PC-9 (cell line): ENCODE measurements at regions not wholly inside any gene's neighbourhood (a gene's known extent, or its start where the extent isn't known, plus 50 kb on each side); places are given as distances from the start of the nearest gene placed in this dataset.
A peak's percentile ranks its signal among the peaks of the same experiment; 100 is the strongest.

Experiments
- BruUV-seq: library from RNA; stranded (reverse); fragments of 400-500 nt; replicated peaks from 2 replicates; lab custom pipeline; 2021; lab: Mats Ljungman, UMichigan
- CTCF ChIA-PET: fragments of 300-600 bp; sonication (Branson Sonifier 250); formaldehyde crosslinking; loops from one replicate; lab custom pipeline; 2022; ENCODE audit warnings: antibody characterized with exemption; lab: Charles Lee
- POLR2A ChIA-PET: fragments of 300-600 bp; sonication (Branson Sonifier 250); formaldehyde crosslinking; loops from one replicate; lab custom pipeline; 2022; ENCODE audit warnings: antibody characterized with exemption; ENCODE audit not compliant: unreplicated experiment; lab: Charles Lee
- DNase-seq, 2 experiments: peaks; one replicate each; pipeline versions ENCODE4 v3.0.0 to v3.0.0-alpha.2; 2015 to 2022; ENCODE audit warnings: mixed read lengths in 1 of 2
- H2AFZ ChIP-seq: fragments of 200-600 bp; sonication (generic); 2 replicates; pipeline ENCODE4 v1.8.1; 2017; ENCODE audit warnings: antibody characterized with exemption
- H3F3A ChIP-seq: fragments of 200-600 bp; sonication (generic); 2 replicates; pipeline ENCODE4 v1.8.1; 2017; ENCODE audit warnings: antibody characterized with exemption, mild to moderate bottlenecking, low read depth; ENCODE audit not compliant: insufficient read depth
- H3K27ac ChIP-seq: fragments of 200-600 bp; sonication (generic); 2 replicates; pipeline ENCODE4 v1.6.1; 2016; ENCODE audit warnings: mixed run types
- H3K27me3 ChIP-seq: fragments of 200-600 bp; sonication (generic); 2 replicates; pipeline ENCODE4 v1.6.1; 2016; ENCODE audit warnings: low read depth, mixed run types; ENCODE audit not compliant: insufficient read depth
- H3K36me3 ChIP-seq: fragments of 200-600 bp; sonication (generic); 2 replicates; pipeline ENCODE4 v1.6.1; 2016; ENCODE audit warnings: low read depth, mixed run types
- H3K4me1 ChIP-seq: fragments of 200-600 bp; sonication (generic); replicated peaks from 2 replicates; pipeline ENCODE4 v1.6.1; 2016; ENCODE audit warnings: mixed run types; ENCODE audit not compliant: insufficient read depth
- H3K4me2 ChIP-seq: fragments of 200-600 bp; sonication (generic); 2 replicates; pipeline ENCODE4 v1.6.1; 2017; ENCODE audit warnings: mixed run types
- H3K4me3 ChIP-seq: fragments of 200-600 bp; sonication (generic); 2 replicates; pipeline ENCODE4 v1.6.1; 2016; ENCODE audit warnings: mixed run types
- H3K79me2 ChIP-seq: fragments of 200-600 bp; sonication (generic); 2 replicates; pipeline ENCODE4 v1.6.1; 2017; ENCODE audit warnings: low read depth, mixed run types
- H3K9me2 ChIP-seq: fragments of 200-600 bp; sonication (generic); 2 replicates; pipeline ENCODE4 v1.8.1; 2017; ENCODE audit warnings: mild to moderate bottlenecking; ENCODE audit not compliant: insufficient read depth
- H3K9me3 ChIP-seq: fragments of 200-600 bp; sonication (generic); 2 replicates; pipeline ENCODE4 v1.8.1; 2016; ENCODE audit warnings: low read depth; ENCODE audit not compliant: insufficient read depth
- H4K20me1 ChIP-seq: fragments of 200-600 bp; sonication (generic); 2 replicates; pipeline ENCODE4 v1.8.1; 2017; ENCODE audit not compliant: insufficient read depth
- EZH2 ChIP-seq: fragments of 200-600 bp; sonication (generic); IDR thresholded peaks from 2 replicates; pipeline ENCODE4 v1.8.0; 2017; ENCODE audit warnings: antibody characterized with exemption, low read depth
- intact Hi-C: fragments of 100-400 bp; cut with micrococcal nuclease; formaldehyde crosslinking; loops from one replicate; pipeline ENCODE4 v1.10.0; 2022; ENCODE audit not compliant: unreplicated experiment
- TF ChIP-seq, protein P1 (sequence below): fragments of 200-600 bp; sonication (generic); conservative IDR thresholded peaks from 2 replicates; pipeline ENCODE4 v1.6.1; 2017; ENCODE audit warnings: mixed run types, antibody characterized with exemption, mild to moderate bottlenecking, moderate library complexity

DNA sequence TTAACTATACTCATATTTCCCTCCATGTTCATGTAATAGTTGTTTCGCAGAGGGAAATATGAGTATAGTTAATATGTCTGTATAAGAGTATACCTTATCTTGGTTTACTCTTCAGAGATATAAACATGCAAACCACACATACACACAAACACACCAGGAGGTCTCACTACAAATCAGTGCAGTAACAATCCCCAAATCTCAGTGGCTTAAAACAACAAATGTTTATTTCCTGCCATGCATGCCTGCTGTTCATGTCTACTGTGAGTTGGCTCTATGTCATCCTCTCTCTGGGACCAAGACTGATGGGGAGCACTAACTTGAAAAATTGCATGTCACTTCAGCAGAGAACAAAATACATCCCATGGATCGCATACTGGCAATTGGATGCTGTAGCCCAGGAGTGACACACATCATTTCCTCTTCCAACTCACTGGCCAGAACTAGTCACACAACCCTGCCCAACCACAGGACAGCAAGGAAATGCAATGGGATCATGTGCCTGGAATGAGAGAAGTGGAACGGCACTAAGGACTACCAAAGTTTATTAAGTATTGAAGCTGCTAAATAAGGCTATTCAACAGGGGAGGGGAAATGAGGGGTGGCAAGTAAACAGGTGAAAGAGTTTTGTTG, 89.0 kb upstream of the DTNBP1 start:
- intact Hi-C loops: no loop called here
- Histone ChIP-seq H3K36me3 (no peaks in the 10 kb centered on the region), H3K4me2 (no peak overlapping the region), H3K4me1 (no peaks in the 10 kb centered on the region), H3K27me3 (peaks cover 16% of the 10 kb centered on the region), H4K20me1 (no peaks in the 10 kb centered on the region), H3F3A (no peaks in the 10 kb centered on the region), H3K9me3 (no peaks in the 10 kb centered on the region), H3K4me3 (no peak overlapping the region), H3K9me2 (no peaks in the 10 kb centered on the region), H2AFZ (no peak overlapping the region), H3K27ac (no peak overlapping the region), H3K79me2 (no peaks in the 10 kb centered on the region)
- peak in 1 of 2 experiments; percentile 28 for DNase-seq
- ChIA-PET CTCF (no interaction called here), POLR2A (no interaction called here)
- no TSS peak for BruUV-seq
- TF ChIP-seq EZH2: no peak
- TF ChIP-seq, protein P1, sequence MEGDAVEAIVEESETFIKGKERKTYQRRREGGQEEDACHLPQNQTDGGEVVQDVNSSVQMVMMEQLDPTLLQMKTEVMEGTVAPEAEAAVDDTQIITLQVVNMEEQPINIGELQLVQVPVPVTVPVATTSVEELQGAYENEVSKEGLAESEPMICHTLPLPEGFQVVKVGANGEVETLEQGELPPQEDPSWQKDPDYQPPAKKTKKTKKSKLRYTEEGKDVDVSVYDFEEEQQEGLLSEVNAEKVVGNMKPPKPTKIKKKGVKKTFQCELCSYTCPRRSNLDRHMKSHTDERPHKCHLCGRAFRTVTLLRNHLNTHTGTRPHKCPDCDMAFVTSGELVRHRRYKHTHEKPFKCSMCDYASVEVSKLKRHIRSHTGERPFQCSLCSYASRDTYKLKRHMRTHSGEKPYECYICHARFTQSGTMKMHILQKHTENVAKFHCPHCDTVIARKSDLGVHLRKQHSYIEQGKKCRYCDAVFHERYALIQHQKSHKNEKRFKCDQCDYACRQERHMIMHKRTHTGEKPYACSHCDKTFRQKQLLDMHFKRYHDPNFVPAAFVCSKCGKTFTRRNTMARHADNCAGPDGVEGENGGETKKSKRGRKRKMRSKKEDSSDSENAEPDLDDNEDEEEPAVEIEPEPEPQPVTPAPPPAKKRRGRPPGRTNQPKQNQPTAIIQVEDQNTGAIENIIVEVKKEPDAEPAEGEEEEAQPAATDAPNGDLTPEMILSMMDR: no peak

- Histone ChIP-seq H3F3A (no peaks in the 10 kb centered on the region), H3K79me2 (no peaks in the 10 kb centered on the region), H3K4me3 (no peak overlapping the region), H4K20me1 (no peaks in the 10 kb centered on the region), H3K4me2 (no peak overlapping the region), H3K27me3 (no peaks in the 10 kb centered on the region), H2AFZ (no peak overlapping the region), H3K9me2 (no peaks in the 10 kb centered on the region; the same call in 1 of the 2 replicates), H3K36me3 (no peaks in the 10 kb centered on the region), H3K27ac (no peak overlapping the region), H3K4me1 (no peaks in the 10 kb centered on the region), H3K9me3 (no peaks in the 10 kb centered on the region)
- no peak for DNase-seq
- intact Hi-C loops: no loop called here
- CTCF ChIA-PET: no interaction called here
- no TSS peak for BruUV-seq
- TF ChIP-seq, protein P1: no peak
- TF ChIP-seq EZH2: no peak
- POLR2A ChIA-PET: no interaction called here
These were observed 85.5 kb upstream of the DTNBP1 start for GRCh38 chr6:15748341-15748740.

DNA sequence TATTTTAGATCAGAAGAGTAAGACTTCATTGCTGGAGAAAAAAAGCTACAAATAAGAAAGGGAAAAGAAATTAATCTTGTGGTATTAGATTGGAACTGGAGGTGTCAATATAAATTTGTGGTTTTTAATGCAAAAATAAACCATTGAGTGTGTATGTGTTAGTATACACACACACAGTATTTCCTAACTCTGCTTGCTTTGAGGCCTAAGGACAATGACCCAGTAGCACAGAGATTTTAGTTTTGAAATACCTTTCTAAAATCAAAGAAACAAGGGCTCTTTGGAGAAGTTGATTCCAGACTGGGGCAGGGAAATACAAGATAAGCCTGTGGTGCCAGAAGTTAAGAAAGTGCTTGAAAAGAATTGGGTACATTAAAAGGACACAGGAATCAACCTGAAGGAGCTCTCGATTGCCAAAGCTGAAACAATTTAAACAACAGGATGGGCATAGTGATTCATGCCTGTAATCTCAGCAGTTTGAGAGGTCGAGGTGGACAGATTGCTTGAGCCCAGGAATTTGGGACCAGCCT, 84.6 kb upstream of the DTNBP1 start:
- H3K27ac ChIP-seq: no peak overlapping the region
- no peaks in the 10 kb centered on the region for H3K9me3 ChIP-seq
- CTCF ChIA-PET: no interaction called here
- H2AFZ ChIP-seq: no peak overlapping the region
- TF ChIP-seq, protein P1: no peak
- no peak for TF ChIP-seq EZH2
- no peak for DNase-seq
- H3K4me1 ChIP-seq: no peaks in the 10 kb centered on the region
- BruUV-seq: no TSS peak
- H3K27me3 ChIP-seq: no peaks in the 10 kb centered on the region
- no peaks in the 10 kb centered on the region for H3F3A ChIP-seq
- no peaks in the 10 kb centered on the region for H4K20me1 ChIP-seq
- POLR2A ChIA-PET: no interaction called here
- H3K79me2 ChIP-seq: no peaks in the 10 kb centered on the region
- H3K4me3 ChIP-seq: no peak overlapping the region
- H3K9me2 ChIP-seq: no peaks in the 10 kb centered on the region; the same call in 1 of the 2 replicates
- intact Hi-C loops: no loop called here
- no peaks in the 10 kb centered on the region for H3K36me3 ChIP-seq
- no peak overlapping the region for H3K4me2 ChIP-seq
